Loucy (cell line): ENCODE measurements at regions not wholly inside any gene's neighbourhood (a gene's known extent, or its start where the extent isn't known, plus 50 kb on each side); places are given as distances from the start of the nearest gene placed in this dataset.

ENCODE experiments used
- EZH2phosphoT487 ChIP-seq: fragments of 200-600 bp; IDR thresholded peaks from 2 replicates; pipeline ENCODE4 v1.6.1; 2018; ENCODE audit warnings: antibody characterized with exemption, mild to moderate bottlenecking, moderate library complexity, borderline replicate concordance
- TF ChIP-seq, protein P1 (sequence below): fragments of 200-600 bp; sonication (generic); conservative IDR thresholded peaks from 2 replicates; pipeline ENCODE4 v1.5.1; 2014; ENCODE audit warnings: mild to moderate bottlenecking, antibody characterized with exemption, low read length

DNA sequence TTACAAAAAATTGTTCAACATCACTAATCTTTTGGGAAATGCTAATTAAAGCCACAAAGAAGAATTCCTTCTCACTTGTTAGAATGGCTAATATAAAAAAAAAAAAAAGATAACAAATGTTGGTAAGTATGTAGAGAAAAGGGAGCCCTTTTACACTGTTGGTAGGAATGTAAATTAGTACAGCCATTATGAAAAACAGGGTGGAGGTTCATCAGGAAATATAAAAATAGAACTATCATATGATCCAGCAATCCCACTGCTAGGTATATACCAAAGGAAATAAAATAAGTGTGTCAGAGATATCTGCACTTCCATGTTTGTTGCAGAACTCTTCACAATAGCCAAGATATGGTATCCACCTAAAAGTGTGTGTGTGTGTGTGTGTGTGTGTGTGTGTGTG, 83.5 kb upstream of the RGMB start:
- TF ChIP-seq, protein P1, sequence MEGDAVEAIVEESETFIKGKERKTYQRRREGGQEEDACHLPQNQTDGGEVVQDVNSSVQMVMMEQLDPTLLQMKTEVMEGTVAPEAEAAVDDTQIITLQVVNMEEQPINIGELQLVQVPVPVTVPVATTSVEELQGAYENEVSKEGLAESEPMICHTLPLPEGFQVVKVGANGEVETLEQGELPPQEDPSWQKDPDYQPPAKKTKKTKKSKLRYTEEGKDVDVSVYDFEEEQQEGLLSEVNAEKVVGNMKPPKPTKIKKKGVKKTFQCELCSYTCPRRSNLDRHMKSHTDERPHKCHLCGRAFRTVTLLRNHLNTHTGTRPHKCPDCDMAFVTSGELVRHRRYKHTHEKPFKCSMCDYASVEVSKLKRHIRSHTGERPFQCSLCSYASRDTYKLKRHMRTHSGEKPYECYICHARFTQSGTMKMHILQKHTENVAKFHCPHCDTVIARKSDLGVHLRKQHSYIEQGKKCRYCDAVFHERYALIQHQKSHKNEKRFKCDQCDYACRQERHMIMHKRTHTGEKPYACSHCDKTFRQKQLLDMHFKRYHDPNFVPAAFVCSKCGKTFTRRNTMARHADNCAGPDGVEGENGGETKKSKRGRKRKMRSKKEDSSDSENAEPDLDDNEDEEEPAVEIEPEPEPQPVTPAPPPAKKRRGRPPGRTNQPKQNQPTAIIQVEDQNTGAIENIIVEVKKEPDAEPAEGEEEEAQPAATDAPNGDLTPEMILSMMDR = no peak
- no peak for TF ChIP-seq EZH2phosphoT487
